ENCODE measurements at regions not wholly inside any gene's neighbourhood (a gene's known extent, or its start where the extent isn't known, plus 50 kb on each side); places are given as distances from the start of the nearest gene placed in this dataset.

- H3K36me3 ChIP-seq: no peaks in the 10 kb centered on the region
- DNase-seq (ENCODE audit: low spot score): no peak
- H3K27ac ChIP-seq: no peak overlapping the region
- intact Hi-C loops (cut with DNase I): no loop called here
- no peaks in the 10 kb centered on the region for H3K4me1 ChIP-seq (replicated peaks)
- no peak for TF ChIP-seq CTCF (IDR thresholded peaks at IDR 0.05)
- TF ChIP-seq POLR2A (IDR thresholded peaks at IDR 0.05): no peak
- TF ChIP-seq POLR2AphosphoS5 (IDR thresholded peaks at IDR 0.05): no peak
- H3K27me3 ChIP-seq (replicated peaks; ENCODE audit: insufficient read depth): no peaks in the 10 kb centered on the region
- no peak overlapping the region for H3K4me3 ChIP-seq
- H3K9me3 ChIP-seq: no peaks in the 10 kb centered on the region
- WGBS: 85% methylated on average over 7 of the region's 7 CpGs
Measured at GRCh38 chr12:125956186-125956585, 891.0 kb downstream of the AACS start.

- DNase-seq (ENCODE audit: low spot score): no peak
- intact Hi-C loops (cut with DNase I): no loop called here
- no peaks in the 10 kb centered on the region for H3K4me1 ChIP-seq (replicated peaks)
- no peaks in the 10 kb centered on the region for H3K9me3 ChIP-seq
- H3K27ac ChIP-seq: no peak overlapping the region
- no peaks in the 10 kb centered on the region for H3K27me3 ChIP-seq (replicated peaks; ENCODE audit: insufficient read depth)
- TF ChIP-seq POLR2AphosphoS5 (IDR thresholded peaks at IDR 0.05): no peak
- no peak for TF ChIP-seq CTCF (IDR thresholded peaks at IDR 0.05)
- TF ChIP-seq POLR2A (IDR thresholded peaks at IDR 0.05): no peak
- no peak overlapping the region for H3K4me3 ChIP-seq
- WGBS: 88% methylated on average over 7 of the region's 7 CpGs
- H3K36me3 ChIP-seq: no peaks in the 10 kb centered on the region
Measured at GRCh38 chr12:125966641-125967040, 901.4 kb downstream of the AACS start.

- WGBS: 73% methylated on average over 2 of the region's 2 CpGs
- no peaks in the 10 kb centered on the region for H3K36me3 ChIP-seq
- TF ChIP-seq POLR2AphosphoS5 (IDR thresholded peaks at IDR 0.05): no peak
- TF ChIP-seq CTCF (IDR thresholded peaks at IDR 0.05): no peak
- TF ChIP-seq POLR2A (IDR thresholded peaks at IDR 0.05): no peak
- H3K27me3 ChIP-seq (replicated peaks; ENCODE audit: insufficient read depth): no peaks in the 10 kb centered on the region
- no peak overlapping the region for H3K27ac ChIP-seq
- intact Hi-C loops (cut with DNase I): no loop called here
- H3K4me1 ChIP-seq (replicated peaks): no peaks in the 10 kb centered on the region
- H3K9me3 ChIP-seq: no peaks in the 10 kb centered on the region
- no peak for DNase-seq (ENCODE audit: low spot score)
- H3K4me3 ChIP-seq: no peak overlapping the region
Measured at GRCh38 chr12:125968413-125968812, 903.2 kb downstream of the AACS start.

- TF ChIP-seq POLR2AphosphoS5 (IDR thresholded peaks at IDR 0.05): no peak
- no peak for TF ChIP-seq POLR2A (IDR thresholded peaks at IDR 0.05)
- no peak for TF ChIP-seq CTCF (IDR thresholded peaks at IDR 0.05)
Measured at GRCh38 chr12:125971981-125972380, 906.7 kb downstream of the AACS start.

GRCh38 chr12:125978286-125978685, 913.1 kb downstream of the AACS start:
- no peaks in the 10 kb centered on the region for H3K9me3 ChIP-seq
- TF ChIP-seq POLR2AphosphoS5 (IDR thresholded peaks at IDR 0.05) (no peak), CTCF (IDR thresholded peaks at IDR 0.05) (no peak), POLR2A (IDR thresholded peaks at IDR 0.05) (no peak)
- WGBS: 60% methylated on average over 2 of the region's 2 CpGs

More at GRCh38 chr12:125971981-125972380, 906.7 kb downstream of the AACS start:
- no peaks in the 10 kb centered on the region for H3K9me3 ChIP-seq
- H3K27ac ChIP-seq: no peak overlapping the region
- 83% methylated on average over 3 of the region's 3 CpGs for WGBS
- intact Hi-C loops (cut with DNase I): no loop called here
- DNase-seq (ENCODE audit: low spot score): no peak
- H3K4me1 ChIP-seq (replicated peaks): no peaks in the 10 kb centered on the region
- no peaks in the 10 kb centered on the region for H3K27me3 ChIP-seq (replicated peaks; ENCODE audit: insufficient read depth)
- no peak overlapping the region for H3K4me3 ChIP-seq
- H3K36me3 ChIP-seq: no peaks in the 10 kb centered on the region

More at GRCh38 chr12:125978286-125978685, 913.1 kb downstream of the AACS start:
- intact Hi-C loops (cut with DNase I): no loop called here
- no peak for DNase-seq (ENCODE audit: low spot score)
- H3K4me1 ChIP-seq (replicated peaks): peaks cover 3% of the 10 kb centered on the region
- no peak overlapping the region for H3K4me3 ChIP-seq
- H3K27ac ChIP-seq: peak overlapping the region in 1 of 2 donors; percentile 17
- H3K36me3 ChIP-seq: no peaks in the 10 kb centered on the region
- no peaks in the 10 kb centered on the region for H3K27me3 ChIP-seq (replicated peaks; ENCODE audit: insufficient read depth)

All from prostate gland (tissue), 2 donors.